ENCODE measurements at regions not wholly inside any gene's neighbourhood (a gene's known extent, or its start where the extent isn't known, plus 50 kb on each side); places are given as distances from the start of the nearest gene placed in this dataset.

- no peak for TF ChIP-seq CTCF (IDR thresholded peaks at IDR 0.05)
- TF ChIP-seq POLR2AphosphoS5 (IDR thresholded peaks at IDR 0.05), result no peak
Observed at GRCh38 chr7:145168879-145169278, 333.0 kb upstream of the TPK1 start.

All from breast epithelium (tissue), 3 donors.